ENCODE measurements at regions not wholly inside any gene's neighbourhood (a gene's known extent, or its start where the extent isn't known, plus 50 kb on each side); places are given as distances from the start of the nearest gene placed in this dataset.

DNA sequence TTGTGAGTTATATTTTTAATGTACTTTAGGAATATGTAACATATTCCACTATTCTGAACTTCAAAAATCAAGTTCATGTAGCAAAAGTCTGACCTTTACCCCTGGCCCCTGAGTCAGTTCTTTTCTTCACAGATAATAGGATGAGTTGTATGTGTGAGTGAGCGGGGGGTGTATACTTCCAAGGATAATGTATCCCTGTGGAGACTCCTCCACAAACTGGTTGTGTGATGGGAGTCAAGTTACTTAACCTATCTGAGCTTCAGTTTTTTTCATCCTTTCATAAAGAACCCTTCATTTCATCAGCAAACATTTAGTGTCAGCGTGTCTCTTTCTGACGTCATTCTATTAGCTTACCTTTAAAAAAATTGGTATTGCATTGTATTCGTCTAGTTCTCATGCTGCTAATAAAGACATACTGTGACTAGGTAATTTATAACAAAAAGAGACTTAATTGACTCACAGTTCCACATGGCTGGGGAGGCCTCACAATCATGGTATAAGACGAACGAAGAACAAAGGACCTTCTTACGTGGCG is 288.1 kb upstream of the GPC6 start:
- no peak overlapping the region for H3K4me3 ChIP-seq (ENCODE audit: insufficient read depth, low read depth, low read length)
- H2BK120ac ChIP-seq (ENCODE audit: low read depth, low read length), result no peak overlapping the region
- no peak overlapping the region for H4K5ac ChIP-seq (ENCODE audit: low read depth, low read length)
- no peak overlapping the region for H2BK5ac ChIP-seq (ENCODE audit: low read depth, low read length, poor library complexity, severe bottlenecking)
- no peaks in the 10 kb centered on the region for H3K27me3 ChIP-seq (ENCODE audit: control insufficient read depth, insufficient read depth, low read length)
- H3K36me3 ChIP-seq (ENCODE audit: control insufficient read depth, insufficient read depth, low read length), result no peaks in the 10 kb centered on the region
- DNase-seq (no peak), ATAC-seq (ENCODE audit: low read depth) (no peak)
- H3K27ac ChIP-seq (ENCODE audit: insufficient read depth, low read length), result no peak overlapping the region
- H3K9ac ChIP-seq (ENCODE audit: low read depth, low read length), result no peak overlapping the region
- CTCF ChIA-PET, result interaction anchor here (0.6 kb wide), 1 partner anchor 20 kb away, joined by 3 read pairs; no protein-coding TSS in a partner anchor
- TF ChIP-seq, protein P1, sequence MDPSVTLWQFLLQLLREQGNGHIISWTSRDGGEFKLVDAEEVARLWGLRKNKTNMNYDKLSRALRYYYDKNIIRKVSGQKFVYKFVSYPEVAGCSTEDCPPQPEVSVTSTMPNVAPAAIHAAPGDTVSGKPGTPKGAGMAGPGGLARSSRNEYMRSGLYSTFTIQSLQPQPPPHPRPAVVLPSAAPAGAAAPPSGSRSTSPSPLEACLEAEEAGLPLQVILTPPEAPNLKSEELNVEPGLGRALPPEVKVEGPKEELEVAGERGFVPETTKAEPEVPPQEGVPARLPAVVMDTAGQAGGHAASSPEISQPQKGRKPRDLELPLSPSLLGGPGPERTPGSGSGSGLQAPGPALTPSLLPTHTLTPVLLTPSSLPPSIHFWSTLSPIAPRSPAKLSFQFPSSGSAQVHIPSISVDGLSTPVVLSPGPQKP (IDR thresholded peaks at IDR 0.05; ENCODE audit: borderline replicate concordance, low read depth, low read length), result no peak
- TF ChIP-seq POLR2A (IDR thresholded peaks at IDR 0.05; ENCODE audit: low read depth, low read length), result no peak
- no peak for TF ChIP-seq SMC3 (IDR thresholded peaks at IDR 0.05; ENCODE audit: low read depth, low read length)
- TF ChIP-seq, protein P2, sequence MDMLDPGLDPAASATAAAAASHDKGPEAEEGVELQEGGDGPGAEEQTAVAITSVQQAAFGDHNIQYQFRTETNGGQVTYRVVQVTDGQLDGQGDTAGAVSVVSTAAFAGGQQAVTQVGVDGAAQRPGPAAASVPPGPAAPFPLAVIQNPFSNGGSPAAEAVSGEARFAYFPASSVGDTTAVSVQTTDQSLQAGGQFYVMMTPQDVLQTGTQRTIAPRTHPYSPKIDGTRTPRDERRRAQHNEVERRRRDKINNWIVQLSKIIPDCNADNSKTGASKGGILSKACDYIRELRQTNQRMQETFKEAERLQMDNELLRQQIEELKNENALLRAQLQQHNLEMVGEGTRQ (IDR thresholded peaks at IDR 0.05; ENCODE audit: low read depth, low read length), result no peak
- TF ChIP-seq, protein P3, sequence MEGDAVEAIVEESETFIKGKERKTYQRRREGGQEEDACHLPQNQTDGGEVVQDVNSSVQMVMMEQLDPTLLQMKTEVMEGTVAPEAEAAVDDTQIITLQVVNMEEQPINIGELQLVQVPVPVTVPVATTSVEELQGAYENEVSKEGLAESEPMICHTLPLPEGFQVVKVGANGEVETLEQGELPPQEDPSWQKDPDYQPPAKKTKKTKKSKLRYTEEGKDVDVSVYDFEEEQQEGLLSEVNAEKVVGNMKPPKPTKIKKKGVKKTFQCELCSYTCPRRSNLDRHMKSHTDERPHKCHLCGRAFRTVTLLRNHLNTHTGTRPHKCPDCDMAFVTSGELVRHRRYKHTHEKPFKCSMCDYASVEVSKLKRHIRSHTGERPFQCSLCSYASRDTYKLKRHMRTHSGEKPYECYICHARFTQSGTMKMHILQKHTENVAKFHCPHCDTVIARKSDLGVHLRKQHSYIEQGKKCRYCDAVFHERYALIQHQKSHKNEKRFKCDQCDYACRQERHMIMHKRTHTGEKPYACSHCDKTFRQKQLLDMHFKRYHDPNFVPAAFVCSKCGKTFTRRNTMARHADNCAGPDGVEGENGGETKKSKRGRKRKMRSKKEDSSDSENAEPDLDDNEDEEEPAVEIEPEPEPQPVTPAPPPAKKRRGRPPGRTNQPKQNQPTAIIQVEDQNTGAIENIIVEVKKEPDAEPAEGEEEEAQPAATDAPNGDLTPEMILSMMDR (conservative IDR thresholded peaks at IDR 0.05; ENCODE audit: low read depth, low read length), result no peak
- TF ChIP-seq CEBPB (IDR thresholded peaks at IDR 0.05; ENCODE audit: low read depth, low read length), result no peak
- TF ChIP-seq MAZ (IDR thresholded peaks at IDR 0.05; ENCODE audit: borderline replicate concordance, low read depth, low read length), result no peak
- H3K14ac ChIP-seq (replicated peaks; ENCODE audit: low read depth, low read length), result no peak overlapping the region
- in situ Hi-C loops (cut with MboI; ENCODE audit: low sequenced_read_pairs) (no loop called here), intact Hi-C loops (cut with micrococcal nuclease) (no loop called here), dilution Hi-C loops (cut with HindIII; ENCODE audit: low sequenced_read_pairs, unreplicated experiment) (no loop called here)
- no peak overlapping the region for H3K56ac ChIP-seq (ENCODE audit: extremely low read depth, insufficient read depth, low read length)
- H3K18ac ChIP-seq (ENCODE audit: low read depth, low read length), result no peak overlapping the region
- no peak overlapping the region for H3K4me2 ChIP-seq (ENCODE audit: low read depth, low read length)
- POLR2A ChIA-PET (ENCODE audit: unreplicated experiment), result no interaction called here
- no peak overlapping the region for H2AK5ac ChIP-seq (ENCODE audit: low read depth, low read length)
- H3K23ac ChIP-seq (ENCODE audit: low read depth, low read length), result no peak overlapping the region
- H4K8ac ChIP-seq (ENCODE audit: low read depth in 2 of 2, low read length in 2 of 2), result no peak overlapping the region
- H3K4me1 ChIP-seq (ENCODE audit: control insufficient read depth, insufficient read depth, low read length), result no peaks in the 10 kb centered on the region
- H2BK15ac ChIP-seq (ENCODE audit: low read depth, low read length), result no peak overlapping the region
- H4K91ac ChIP-seq (ENCODE audit: insufficient read depth, low read depth, low read length), result no peak overlapping the region
- H4K20me1 ChIP-seq (ENCODE audit: insufficient read depth, low read length), result no peaks in the 10 kb centered on the region
- H3K9me1 ChIP-seq (ENCODE audit: insufficient read depth, low read length), result no peaks in the 10 kb centered on the region
- no peak overlapping the region for H2BK20ac ChIP-seq (ENCODE audit: low read depth, low read length)
- WGBS, 2 experiments (ENCODE audit: extremely low coverage in 2 of 2, insufficient read length in 1 of 2), result no CpG with 5 or more reads among the region's 8 CpGs
- H3K4ac ChIP-seq (ENCODE audit: low read depth, low read length), result no peak overlapping the region
- no peaks in the 10 kb centered on the region for H3K9me3 ChIP-seq (ENCODE audit: control insufficient read depth, insufficient read depth, low read length)
- no TSS peak for BruUV-seq (replicated peaks)
- no peak overlapping the region for H2AK9ac ChIP-seq (replicated peaks; ENCODE audit: low read depth, low read length, poor library complexity)
- no peak overlapping the region for H2AFZ ChIP-seq (replicated peaks; ENCODE audit: low read length, poor library complexity)
- H3K79me1 ChIP-seq (ENCODE audit: low read depth in 1 of 2, low read length in 2 of 2), result no peaks in the 10 kb centered on the region
